GM12891 (cell line): ENCODE measurements at regions not wholly inside any gene's neighbourhood (a gene's known extent, or its start where the extent isn't known, plus 50 kb on each side); places are given as distances from the start of the nearest gene placed in this dataset.

Experiments used
- POLR2A ChIP-seq: IDR thresholded peaks from 2 replicates; pipeline ENCODE4 v1.6.1; 2011; ENCODE audit warnings: low read depth, low read length, control low read depth
- POLR2AphosphoS5 ChIP-seq: IDR thresholded peaks from 2 replicates; pipeline ENCODE4 v1.6.1; 2011; ENCODE audit warnings: low read depth, low read length, control low read depth
- POU2F2 ChIP-seq: IDR thresholded peaks from 2 replicates; pipeline ENCODE4 v1.6.1; 2011; ENCODE audit warnings: low read depth, mild to moderate bottlenecking, control low read depth, low read length, moderate library complexity
- SPI1 ChIP-seq: IDR thresholded peaks from 2 replicates; pipeline ENCODE4 v1.6.1; 2011; ENCODE audit warnings: low read depth, low read length, control low read depth
- TAF1 ChIP-seq: IDR thresholded peaks from 2 replicates; pipeline ENCODE4 v1.6.1; 2011; ENCODE audit warnings: low read depth, low read length, control low read depth

DNA sequence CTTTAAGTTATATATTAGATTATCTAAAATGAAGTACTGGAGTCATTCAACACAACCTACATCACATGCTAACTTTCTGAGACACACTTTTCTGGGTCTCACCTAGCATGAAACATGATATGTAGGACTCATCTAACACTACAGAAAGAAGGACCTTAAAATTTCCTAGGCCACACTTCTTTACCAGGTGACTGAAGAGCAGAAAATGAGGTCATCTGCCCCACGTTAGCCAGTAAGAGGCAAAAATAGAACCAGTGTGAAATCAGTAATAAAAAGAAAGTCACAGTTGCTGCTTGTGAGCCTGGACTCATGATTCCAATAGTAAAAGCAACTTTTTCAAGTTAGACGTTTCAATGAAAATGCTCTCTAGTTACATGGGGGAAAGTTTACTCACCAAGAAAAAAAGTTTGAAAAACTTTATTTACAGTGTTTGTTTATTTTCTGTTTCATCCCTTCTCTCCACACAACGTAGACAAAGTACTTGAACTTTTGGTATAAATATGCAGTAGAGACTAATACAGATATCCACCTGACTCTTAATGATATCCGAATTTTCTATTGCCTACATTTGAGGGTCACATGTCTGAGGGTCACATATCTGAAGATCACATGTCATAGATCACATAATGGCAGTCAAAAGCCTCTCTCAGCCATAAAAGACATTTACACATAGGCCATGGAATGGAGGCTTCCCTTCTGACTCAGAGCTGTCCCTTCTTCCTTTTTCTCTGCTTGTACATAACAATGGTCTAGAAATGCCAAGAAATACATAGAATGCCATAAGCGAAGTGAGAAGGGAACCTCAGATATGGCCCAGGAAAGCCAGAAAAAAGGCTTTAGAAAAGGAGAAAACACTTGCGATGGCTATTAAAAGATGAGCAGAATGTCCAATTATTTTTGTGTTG is 362.9 kb downstream of the ZEB2 start:
- TF ChIP-seq TAF1 (no peak), POLR2A (no peak), SPI1 (no peak), POLR2AphosphoS5 (no peak), POU2F2 (no peak)
